Ureter (tissue), 1 donor: ENCODE measurements at regions not wholly inside any gene's neighbourhood (a gene's known extent, or its start where the extent isn't known, plus 50 kb on each side); places are given as distances from the start of the nearest gene placed in this dataset.

Experiments used
- DNase-seq: peaks from one replicate; pipeline ENCODE4 v3.0.0-alpha.2; 2020; ENCODE audit warnings: low spot score
- donor health status: DM: yes; HTN: yes; CAD: no.

DNA sequence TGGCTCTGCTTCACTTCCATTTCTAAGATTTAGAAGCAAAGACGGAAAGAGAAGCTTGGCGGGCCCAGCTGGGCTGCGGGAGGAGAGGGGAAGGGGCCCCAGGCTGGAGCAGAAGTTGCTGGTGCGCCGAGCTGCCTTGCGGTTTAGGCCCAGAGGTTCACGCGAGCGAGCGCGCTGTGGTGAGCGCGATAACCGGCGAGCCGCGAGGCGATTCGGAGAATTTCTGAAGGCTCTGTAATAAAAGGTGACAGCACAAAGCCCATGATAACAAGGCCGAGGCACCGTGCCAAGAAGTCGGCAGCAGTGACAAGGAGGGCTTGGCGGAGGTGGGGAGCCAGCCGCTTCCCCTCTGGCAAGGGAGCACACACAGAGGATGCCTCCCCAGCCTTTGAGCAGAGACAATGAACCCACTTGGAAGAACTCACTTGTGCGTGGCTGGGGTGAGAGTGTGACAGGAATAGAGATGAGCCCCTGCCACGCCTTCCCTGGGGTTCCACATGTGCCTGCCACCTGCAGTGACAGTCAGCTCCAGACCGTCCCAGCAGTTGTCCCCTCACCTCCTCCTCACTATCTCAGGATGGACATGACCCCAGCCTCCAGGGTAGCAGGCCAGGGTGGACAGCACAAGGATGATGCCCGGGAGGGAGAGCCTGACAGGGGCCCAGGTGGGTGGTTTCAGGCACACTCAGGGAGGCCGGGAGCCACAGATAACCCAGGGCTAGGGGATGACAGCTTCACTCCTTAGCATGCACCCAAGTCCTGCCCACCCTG is 315.2 kb downstream of the UACA start:
- no peak for DNase-seq

GRCh38 chr15:70447521-70447920 is 315.8 kb downstream of the UACA start:
- DNase-seq = no peak

- DNase-seq = no peak
Measured at GRCh38 chr15:70447081-70447480, 316.3 kb downstream of the UACA start.

GRCh38 chr15:70443486-70444273 is 319.7 kb downstream of the UACA start:
- no peak for DNase-seq

GRCh38 chr15:70442616-70443321 is 320.6 kb downstream of the UACA start:
- no peak for DNase-seq

DNA sequence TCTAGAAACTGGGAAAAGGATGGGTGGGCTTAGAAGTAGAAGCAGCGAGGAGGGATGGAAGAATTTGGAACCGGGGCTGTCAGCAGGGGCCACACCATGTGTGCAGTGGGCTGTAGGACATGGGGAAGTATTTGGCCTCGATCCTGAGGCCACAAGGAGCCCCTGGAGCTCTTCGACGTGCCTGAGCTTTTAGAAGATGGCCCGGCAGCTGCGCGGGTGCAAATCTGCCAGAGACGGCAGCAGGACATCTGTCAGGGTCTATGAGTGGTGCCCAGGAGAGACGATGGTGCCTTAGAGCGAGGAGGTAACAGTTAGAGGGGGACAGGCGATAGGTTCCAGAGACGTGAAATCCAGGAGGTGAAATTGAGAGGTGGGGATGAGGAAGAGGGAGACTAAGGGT is 321.1 kb downstream of the UACA start:
- no peak for DNase-seq

GRCh38 chr15:70440416-70441138 is 322.8 kb downstream of the UACA start:
- DNase-seq = no peak

- DNase-seq = no peak
Measured at GRCh38 chr15:70439880-70440279, 323.5 kb downstream of the UACA start.

GRCh38 chr15:70439304-70439877 is 324.0 kb downstream of the UACA start:
- no peak for DNase-seq

GRCh38 chr15:70438776-70439175 is 324.6 kb downstream of the UACA start:
- DNase-seq = no peak

DNA sequence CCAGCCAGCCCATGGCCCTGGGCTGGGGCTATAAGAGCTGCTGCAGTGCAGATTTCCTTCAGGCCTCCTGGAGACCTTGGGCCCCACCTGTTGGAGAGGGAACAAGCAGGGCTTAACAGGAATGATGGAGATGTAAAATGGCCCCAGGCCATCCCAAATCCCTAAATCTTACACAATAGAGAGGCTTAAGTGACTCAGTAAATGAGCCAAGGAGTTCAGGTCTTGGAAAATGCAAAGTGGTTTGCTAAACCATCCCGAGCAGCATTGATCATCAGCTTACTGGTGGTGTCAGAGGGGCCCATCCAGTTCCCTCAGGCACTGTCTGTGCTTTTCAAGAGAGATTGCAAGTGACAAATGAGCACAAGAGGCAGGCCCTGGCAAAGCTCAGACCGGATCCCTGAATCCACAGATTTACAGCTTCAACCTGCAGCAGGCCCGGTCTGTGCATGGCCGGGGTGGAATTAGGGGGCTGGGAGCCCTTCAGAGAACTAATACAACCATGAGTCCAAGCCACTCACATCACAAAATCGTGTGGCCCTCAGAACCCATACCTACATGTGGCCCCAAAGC is 325.4 kb downstream of the UACA start:
- no peak for DNase-seq

GRCh38 chr15:70437089-70437488 is 326.3 kb downstream of the UACA start:
- DNase-seq = no peak

- no peak for DNase-seq
Measured at GRCh38 chr15:70436428-70436827, 326.9 kb downstream of the UACA start.

DNA sequence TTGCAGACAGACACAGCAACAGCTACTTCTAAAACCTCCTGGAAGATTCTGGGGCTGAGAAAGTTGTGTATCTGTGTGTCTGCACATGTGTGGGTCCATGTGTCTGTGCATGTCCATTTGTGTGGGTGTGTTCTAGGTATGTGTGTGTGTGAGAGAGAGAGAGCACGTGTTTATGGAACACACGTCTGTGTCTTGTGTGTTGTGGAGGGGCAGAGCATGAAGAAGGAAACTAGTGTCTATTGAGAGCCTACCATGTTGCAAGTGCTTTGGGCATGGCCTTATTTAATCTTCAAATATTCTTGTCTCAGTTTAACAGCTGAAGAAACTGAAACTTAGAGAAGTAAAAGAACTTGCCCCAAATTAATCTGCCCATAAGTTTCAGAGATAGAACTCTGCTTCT is 327.5 kb downstream of the UACA start:
- DNase-seq = no peak

DNA sequence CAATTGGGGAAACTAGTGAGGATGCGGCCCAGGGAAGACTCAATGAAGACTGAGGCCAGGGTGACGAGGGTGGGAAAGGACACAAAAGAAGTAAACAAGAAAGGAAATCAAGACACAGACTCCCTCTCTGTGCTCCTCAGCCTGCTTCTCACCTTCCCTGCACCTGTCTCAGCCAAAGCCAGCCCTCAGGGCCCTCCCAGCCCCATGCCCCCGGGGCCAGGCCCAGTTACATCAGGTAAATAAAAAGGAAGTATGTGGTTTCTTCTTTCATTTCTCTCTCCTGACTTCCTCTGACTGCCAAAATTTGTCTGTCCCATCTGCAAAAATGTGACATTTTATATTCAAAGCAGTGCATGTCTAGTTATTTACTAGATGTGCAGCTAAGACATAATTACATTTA is 328.0 kb downstream of the UACA start:
- DNase-seq = no peak

- DNase-seq = no peak
Measured at GRCh38 chr15:70433586-70434324, 329.6 kb downstream of the UACA start.

DNA sequence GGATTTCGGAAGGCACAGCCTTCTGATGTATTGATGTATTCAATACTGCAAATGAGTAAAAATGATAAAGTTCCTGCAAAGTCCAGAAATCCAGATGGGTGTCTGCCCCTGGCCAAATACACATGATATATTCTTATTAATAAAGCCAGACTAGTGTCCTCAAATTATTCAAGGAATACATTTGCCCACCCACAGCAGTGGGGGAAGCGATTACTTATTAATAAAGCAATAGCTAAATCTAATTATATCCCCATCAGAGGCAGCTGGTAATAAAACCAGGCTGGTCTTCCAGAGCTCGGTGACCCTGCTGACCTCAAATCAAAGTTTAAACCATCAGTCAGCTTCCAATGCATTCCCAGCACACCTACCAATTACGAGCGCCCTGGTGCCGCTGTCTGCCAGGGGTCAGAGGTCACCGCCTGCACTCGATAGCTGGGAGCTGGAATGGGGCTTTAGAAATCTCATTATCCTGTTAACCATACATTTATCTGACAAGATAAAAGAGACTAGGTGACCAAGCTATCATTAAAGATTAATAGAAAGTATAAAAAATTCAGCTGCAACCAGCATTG is 330.3 kb downstream of the UACA start:
- no peak for DNase-seq

DNA sequence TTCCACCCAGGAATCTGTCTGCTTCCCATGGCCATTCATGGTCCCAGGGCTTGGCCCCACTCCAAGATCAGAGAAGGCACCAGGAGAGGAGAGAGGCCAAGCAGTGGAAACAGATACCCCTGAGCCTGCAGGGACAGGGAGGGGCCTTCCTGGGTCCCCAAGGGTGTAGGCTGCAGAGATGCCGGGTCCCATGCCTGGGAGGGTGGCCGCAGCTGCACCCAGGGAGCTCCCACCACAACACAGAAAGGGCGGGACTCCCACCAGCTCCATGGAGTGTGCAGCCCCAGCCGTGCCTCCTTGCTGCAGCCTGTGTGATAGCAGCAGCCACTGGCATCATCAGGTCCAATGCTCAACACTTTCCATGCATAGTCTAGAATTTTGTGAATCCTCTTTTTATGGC is 331.5 kb downstream of the UACA start:
- DNase-seq = no peak

DNA sequence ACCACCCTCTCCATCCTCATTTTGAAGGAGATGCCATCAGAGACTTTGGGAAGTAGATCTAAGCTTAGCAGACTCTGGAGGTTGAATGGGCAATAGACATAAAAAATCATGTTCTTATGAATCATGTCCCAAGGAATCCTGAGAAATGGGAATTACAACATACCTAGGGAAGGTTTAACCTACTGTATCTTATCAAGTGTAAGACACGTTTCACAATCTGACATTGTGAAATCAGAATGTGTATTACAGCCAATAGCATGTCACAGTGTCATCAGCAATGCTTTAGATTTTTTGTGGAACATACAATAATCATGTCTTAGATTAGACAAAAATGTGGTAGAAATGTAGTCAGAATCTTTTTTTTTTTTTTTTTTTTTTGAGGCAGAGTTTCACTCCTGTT is 332.4 kb upstream of the TLE3 start:
- no peak for DNase-seq

- no peak for DNase-seq
Measured at GRCh38 chr15:70429056-70429722, 331.5 kb upstream of the TLE3 start.
